ENCODE measurements at regions not wholly inside any gene's neighbourhood (a gene's known extent, or its start where the extent isn't known, plus 50 kb on each side); places are given as distances from the start of the nearest gene placed in this dataset.

GRCh38 chr10:33556103-33556502 lies 221.6 kb upstream of the NRP1 start:
- TF ChIP-seq CTCF (IDR thresholded peaks at IDR 0.05) (no peak), POLR2A (IDR thresholded peaks at IDR 0.05) (no peak)

All from sigmoid colon (tissue), 3 donors.